Breast epithelium (tissue), 3 donors: ENCODE measurements at regions not wholly inside any gene's neighbourhood (a gene's known extent, or its start where the extent isn't known, plus 50 kb on each side); places are given as distances from the start of the nearest gene placed in this dataset.

ENCODE experiments used
- CTCF ChIP-seq, 3 donors: fragments of 450-650 bp; IDR thresholded peaks; one replicate each; pipeline ENCODE4 v1.5.1; 2016 to 2017; ENCODE audit warnings: antibody characterized with exemption in 3 of 3, mild to moderate bottlenecking in 3 of 3, moderate library complexity in 3 of 3
- POLR2AphosphoS5 ChIP-seq, 3 donors: sonication (generic); formaldehyde crosslinking; IDR thresholded peaks; one replicate each; pipeline ENCODE4 v1.6.1; 2017; ENCODE audit warnings: antibody characterized with exemption in 3 of 3

- TF ChIP-seq CTCF (IDR thresholded peaks at IDR 0.05) (no peak), POLR2AphosphoS5 (IDR thresholded peaks at IDR 0.05) (no peak)
Measured at GRCh38 chr10:6847561-6847960, 267.5 kb upstream of the PRKCQ start.
